HFF-Myc (cell line): ENCODE measurements at regions not wholly inside any gene's neighbourhood (a gene's known extent, or its start where the extent isn't known, plus 50 kb on each side); places are given as distances from the start of the nearest gene placed in this dataset.

ENCODE experiments used
- DNase-seq: peaks from one replicate; pipeline ENCODE4 v3.0.0-alpha.2; 2011; ENCODE audit warnings: low read depth; ENCODE audit errors: extremely low read depth
- H3K4me3 ChIP-seq: replicated peaks from 2 replicates; pipeline ENCODE4 v1.5.1; 2011; ENCODE audit warnings: low read depth, mild to moderate bottlenecking, control low read depth, low read length
- CTCF ChIP-seq: IDR thresholded peaks from 2 replicates; pipeline ENCODE4 v1.5.1; 2012; ENCODE audit warnings: mild to moderate bottlenecking, low read depth, low read length, control low read depth; ENCODE audit errors: missing control alignments

DNA sequence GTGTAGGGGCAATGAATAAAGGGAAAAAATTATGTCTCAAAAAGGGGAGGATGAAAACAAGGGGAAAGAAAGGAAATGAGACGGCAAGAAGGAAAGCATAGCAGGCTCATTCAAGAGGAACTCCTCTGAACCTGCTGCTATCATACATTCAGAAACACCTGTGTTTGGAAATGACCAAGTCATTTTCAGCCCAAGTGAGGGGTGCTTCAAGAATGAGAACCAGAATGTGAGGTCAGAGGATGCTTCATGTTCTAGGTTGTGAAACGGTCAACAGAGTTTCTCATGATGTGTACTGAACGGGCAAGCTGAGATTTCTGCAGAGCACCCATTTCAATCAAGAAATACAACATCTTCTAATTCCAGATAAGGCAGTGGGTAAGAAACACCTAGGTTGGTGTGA is 1367.2 kb upstream of the CELF4 start:
- TF ChIP-seq CTCF: no peak
- DNase-seq: no peak
- no peak overlapping the region for H3K4me3 ChIP-seq

DNA sequence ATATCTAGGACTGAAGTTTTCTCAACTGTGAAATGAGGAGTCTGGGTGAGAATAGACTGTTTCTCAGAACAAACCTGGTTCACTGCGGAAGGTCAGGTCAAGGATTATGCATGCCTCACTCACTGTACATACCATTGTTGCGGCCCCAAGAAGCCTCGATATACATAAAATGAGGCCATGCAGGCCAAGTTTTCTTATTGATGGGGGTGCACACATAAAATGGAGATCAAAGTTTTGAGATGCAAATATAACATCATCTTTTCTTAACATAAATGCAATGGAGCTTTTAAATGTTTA is 1366.1 kb upstream of the CELF4 start:
- no peak for TF ChIP-seq CTCF

DNA sequence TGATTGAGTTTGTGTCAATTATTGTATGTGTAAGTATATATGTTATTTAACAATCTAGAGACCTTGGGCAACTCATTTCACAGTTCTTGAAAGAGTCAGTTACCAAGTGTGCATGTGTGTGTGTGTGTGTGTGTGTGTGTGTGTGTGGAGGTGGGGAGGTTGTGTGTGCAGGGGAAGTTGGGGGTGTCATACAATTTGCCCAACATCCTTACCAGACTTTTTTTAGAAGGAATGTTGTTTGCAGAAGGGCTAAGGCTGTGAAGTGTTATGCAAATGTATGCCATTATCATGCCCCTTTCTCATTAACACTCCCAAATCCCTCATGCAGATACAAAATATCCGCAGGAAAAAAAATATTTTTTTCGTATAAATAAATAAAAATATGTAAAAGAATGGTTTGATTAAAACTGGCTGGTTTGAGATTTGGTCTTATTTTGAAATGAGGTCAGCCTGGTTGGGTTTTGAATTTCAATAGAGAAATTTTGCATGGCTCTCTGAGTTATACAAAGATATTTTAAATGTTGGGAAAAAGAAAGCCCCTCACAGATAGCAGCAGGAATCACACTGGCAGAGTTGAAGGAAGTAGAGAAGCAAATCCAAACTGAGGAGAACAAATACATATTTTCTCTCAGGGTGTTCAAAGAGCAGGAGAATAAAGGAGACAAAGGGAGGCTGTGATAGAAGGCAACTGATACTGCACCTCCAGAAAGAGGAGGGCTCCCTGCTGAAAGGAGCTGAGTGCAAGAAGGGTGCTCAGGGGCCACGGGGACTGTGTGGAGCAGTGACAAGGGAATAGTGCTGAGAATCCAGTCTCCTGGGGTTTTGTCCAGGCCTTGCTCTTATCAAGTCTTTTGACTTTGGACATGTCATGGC is 1365.5 kb upstream of the CELF4 start:
- no peak for DNase-seq
- no peak for TF ChIP-seq CTCF
- no peak overlapping the region for H3K4me3 ChIP-seq

More for the DNA sequence above, 1366.1 kb upstream of the CELF4 start:
- no peak for DNase-seq
- H3K4me3 ChIP-seq: no peak overlapping the region

- TF ChIP-seq CTCF: no peak
- DNase-seq: no peak
- no peak overlapping the region for H3K4me3 ChIP-seq
Measured at GRCh38 chr18:38923540-38923939, 1357.9 kb upstream of the CELF4 start.

- DNase-seq: no peak
- no peak for TF ChIP-seq CTCF
- H3K4me3 ChIP-seq: no peak overlapping the region
Measured at GRCh38 chr18:38923126-38923525, 1357.5 kb upstream of the CELF4 start.

- H3K4me3 ChIP-seq: no peak overlapping the region
- no peak for TF ChIP-seq CTCF
- no peak for DNase-seq
Measured at GRCh38 chr18:38909972-38910371, 1344.4 kb upstream of the CELF4 start.

DNA sequence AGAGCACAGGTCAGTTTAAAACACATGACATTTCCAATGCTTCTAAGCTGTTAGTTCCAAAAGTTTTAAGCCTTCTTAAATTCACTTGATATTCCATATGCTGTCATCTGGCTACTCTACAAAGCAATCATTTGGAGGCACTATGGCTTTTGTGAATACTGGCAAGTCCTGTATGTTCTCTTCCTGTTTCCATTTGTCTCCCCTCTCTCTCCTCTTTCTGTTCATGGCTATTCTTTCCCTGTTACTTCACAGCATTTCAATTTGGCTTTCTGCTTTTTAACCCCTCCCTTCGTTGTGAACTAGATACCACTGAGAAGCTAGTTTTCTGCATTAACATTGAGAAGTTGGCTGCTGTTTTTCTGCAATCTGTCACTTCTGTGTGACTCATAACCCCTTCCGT is 1337.2 kb upstream of the CELF4 start:
- DNase-seq: no peak
- no peak for TF ChIP-seq CTCF
- no peak overlapping the region for H3K4me3 ChIP-seq
